Ramos (cell line): ENCODE measurements at regions not wholly inside any gene's neighbourhood (a gene's known extent, or its start where the extent isn't known, plus 50 kb on each side); places are given as distances from the start of the nearest gene placed in this dataset.

Experiments
- in situ Hi-C: fragments of 300-500 bp; cut with MboI; formaldehyde crosslinking; loops from one replicate; pipeline ENCODE4 v1.14.3; 2022; ENCODE audit warnings: low sequenced_read_pairs; ENCODE audit not compliant: unreplicated experiment

DNA sequence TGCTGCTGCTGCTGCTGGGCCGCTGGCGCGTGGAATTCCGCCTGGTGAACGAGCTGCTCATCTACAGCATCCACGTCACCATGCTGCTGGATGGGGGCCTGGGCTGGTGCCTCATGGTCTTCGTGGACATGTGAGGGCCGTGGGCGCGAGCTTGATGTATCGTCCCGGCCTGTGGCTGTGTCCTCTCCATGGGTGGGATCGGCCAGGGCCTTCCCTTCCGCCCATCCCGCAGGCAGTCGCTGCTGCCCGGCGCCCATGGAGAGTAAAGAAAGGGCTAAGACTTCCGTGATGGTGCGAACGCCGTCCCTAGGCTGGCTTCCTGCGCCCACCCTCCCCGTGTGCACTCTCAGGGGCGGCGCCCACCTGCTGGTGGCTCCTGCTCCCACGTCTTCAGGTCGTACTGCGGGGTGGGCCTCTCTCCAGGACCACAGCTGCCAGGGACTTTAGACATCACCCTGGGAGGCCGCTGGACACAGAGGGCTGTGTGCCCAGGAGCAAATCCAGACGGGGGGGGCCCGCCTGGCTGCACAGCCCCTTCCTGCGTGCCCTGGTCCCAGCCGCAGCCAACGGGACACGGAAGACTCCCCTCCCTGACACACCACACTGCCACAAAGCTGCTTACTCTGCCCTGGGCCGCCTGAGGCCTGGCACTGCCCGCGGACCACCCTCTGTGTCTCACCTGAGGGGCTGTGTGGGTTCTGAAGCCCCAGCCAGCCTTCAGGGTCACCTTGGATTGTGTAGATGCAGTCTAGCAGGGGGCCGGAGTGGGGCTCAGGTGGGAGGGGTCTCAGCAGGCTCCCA lies 167.5 kb downstream of the SEPTIN7 start:
- in situ Hi-C loops, result no loop called here

DNA sequence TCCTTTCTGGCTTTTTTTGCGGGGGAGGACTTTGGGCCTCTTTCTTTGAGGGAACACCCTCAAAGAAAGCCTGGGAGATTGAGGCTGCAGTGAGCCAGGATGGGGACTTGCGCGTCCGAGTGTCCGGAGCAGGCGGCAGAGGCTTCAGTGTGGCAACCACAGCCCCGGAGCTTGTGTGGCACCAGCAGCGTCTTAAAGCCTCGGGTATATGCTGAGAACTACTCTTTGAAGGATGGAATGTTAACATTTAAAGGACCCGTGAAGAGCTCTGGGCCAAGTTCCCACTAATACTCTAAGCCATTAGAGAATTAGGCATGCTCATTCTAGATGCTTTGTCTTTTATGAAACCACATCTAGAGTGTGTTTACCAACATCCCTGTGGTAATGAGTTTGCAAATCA lies 168.2 kb downstream of the SEPTIN7 start:
- in situ Hi-C loops, result no loop called here

DNA sequence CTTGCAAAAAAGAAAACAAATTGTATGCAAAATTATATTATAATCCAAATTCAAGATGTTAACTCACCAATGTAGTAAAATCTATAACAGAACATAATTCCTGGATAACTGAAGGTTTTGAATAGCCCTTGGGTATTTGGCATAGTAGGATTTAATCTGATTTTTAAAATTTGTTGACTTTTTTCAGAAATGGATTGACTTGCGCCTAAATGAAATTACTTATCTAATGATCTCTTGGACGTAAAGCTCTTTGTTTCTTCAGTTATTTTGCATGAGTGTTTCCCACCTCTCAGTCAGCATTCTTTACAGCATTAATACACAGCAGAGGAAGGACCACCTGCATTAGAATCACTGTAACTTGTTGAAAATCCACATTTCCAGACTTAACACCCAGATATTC lies 169.6 kb downstream of the SEPTIN7 start:
- in situ Hi-C loops, result loop anchor here (10.0 kb wide), 1 partner anchor 56 kb away; no protein-coding TSS in a partner anchor

DNA sequence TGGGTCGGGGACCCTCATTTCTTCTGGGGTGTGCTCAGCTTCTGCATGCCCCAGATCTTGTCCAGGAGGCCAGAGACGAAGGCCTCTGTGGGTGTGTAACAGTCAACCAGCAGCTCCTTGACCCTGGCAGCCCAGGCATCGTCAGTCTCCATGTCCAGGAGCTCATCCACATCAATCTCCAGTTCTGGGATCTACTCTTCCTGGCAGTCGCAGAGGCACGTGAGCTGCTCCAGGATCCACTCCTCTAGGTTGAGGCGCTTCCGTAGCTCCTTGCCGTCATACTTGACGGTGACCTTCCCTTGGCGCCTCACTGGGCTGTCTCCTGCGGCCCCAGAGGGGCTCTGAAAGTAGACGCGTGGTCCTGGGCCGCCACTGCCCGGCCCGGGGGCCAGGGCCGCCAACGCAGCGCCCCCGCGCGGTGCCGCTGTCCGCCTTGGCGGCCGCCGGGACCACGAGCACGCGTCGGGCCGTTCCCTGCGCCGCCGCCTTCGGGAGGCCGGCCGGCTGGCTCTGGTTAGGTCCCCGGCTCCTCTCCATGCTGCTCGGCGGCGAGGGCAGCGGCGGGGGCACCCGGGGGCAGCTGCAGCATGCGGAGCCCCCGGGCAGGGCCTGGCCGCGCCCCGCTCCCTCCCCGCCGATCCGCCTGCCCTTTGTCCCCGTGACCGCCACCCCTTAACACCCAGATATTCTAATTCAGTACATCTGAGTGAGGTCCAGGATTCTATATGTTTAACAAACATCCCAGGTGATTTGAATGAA lies 170.5 kb downstream of the SEPTIN7 start:
- in situ Hi-C loops, result loop anchor here (10.0 kb wide), 1 partner anchor 57 kb away; no protein-coding TSS in a partner anchor

DNA sequence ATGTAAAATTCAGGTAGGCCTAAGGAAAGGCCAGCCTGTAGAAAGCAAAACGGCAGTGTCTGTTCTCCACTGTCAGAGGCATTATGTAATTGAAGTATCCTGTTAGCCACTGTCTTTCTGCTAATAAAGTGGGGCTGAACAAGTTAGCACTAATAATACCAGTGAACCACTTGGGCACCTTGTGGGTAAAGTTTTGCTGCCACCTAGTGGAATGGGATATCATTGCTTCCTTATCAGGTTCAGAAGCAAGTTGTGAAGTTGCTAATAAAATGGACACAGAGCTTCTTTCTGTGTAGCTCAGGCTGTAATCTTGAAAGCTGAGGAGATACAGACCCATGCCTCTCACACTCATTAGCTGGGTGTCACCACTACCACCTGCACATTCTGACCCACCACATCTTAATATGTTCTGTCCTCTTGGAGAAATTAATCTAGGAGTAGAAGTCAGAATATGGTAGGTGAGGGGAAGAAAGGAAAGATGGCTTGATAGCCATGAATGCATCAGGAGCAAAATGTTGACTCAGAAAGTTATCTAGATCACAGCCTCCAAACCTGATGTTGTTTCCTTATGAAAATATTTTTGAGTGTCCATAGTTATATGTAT lies 175.1 kb downstream of the SEPTIN7 start:
- in situ Hi-C loops, result loop anchor here (10.0 kb wide), 1 partner anchor 61 kb away; no protein-coding TSS in a partner anchor

DNA sequence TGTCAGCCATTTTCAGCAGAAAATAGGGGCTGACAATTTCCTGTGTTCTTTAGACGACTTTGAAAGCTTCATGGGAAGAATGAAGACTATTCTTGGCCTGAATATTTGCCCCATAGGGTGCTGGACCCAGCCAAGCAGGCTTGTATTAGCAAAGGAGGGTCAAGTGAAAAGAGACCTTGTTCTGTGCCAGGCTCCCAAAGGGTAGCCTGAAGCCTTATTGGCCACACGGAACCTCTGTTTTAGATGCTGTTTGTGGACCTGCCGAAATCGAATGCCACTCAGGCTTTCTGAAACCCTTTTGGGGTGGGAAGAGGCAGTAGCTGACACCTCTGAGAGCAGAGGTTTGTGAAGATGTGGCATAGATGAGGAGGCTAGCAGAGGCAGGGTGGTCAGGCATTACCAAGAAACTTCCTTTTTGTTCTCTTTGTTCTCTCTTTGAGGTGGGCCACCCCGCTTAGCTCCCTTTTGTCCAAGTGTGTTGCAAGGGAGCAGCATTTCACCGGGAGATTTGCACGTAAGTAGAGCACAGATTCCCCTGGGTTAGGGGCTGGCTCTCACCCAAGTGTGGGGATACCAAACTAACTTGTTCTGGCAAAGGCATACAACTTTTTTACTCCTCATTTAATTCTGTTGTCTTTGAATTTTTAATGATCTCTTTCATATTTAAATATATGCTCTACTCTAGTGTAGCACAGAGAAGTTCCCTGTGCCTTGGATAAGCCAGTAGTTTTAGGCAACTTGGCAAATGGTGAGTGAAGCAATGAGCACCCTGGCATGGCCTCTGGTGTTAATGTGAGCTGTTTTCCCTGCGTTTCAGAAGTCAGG lies 174.0 kb upstream of the EEPD1 start:
- in situ Hi-C loops, result loop anchor here (10.0 kb wide), 1 partner anchor 64 kb away; no protein-coding TSS in a partner anchor

DNA sequence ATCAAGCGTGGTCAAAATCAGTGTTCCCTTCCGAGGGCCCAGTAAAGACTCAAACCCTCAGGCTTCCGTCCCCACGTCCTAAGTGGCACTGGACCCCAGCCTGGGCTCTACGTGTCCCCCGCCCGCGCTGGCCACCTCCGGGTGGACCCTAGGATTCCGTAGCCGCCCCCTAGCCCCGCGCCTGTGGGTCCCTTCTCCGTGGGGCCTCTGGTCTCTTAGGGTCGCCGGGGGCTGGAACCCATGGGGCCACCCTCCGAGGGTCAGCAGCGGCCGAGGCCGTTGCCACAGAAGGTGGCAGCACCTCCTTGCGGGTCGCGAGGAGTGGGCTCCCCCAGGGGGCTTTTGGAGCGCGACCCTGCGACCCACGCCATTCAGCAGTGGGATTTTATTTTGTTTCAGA lies 170.5 kb upstream of the EEPD1 start:
- in situ Hi-C loops, result no loop called here

DNA sequence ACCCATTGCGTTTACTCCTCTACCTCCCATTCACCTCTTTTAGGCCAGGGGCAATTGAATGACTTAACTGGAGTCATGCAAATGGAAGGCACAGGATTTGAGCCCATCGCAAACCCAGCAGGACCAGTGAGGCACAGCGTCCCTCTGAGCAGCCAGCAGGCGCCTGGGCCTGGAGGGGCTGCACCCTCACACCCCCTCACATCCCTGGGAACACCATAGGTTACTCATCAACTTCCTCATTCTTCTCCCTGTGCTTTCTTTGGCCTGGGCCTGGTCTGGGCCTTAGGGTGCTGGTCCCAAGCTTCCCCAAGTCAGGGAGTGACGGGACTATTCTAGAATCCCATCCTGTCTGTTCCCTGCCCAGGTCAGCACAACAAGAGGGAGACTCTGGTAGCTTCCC lies 169.4 kb upstream of the EEPD1 start:
- in situ Hi-C loops, result no loop called here

DNA sequence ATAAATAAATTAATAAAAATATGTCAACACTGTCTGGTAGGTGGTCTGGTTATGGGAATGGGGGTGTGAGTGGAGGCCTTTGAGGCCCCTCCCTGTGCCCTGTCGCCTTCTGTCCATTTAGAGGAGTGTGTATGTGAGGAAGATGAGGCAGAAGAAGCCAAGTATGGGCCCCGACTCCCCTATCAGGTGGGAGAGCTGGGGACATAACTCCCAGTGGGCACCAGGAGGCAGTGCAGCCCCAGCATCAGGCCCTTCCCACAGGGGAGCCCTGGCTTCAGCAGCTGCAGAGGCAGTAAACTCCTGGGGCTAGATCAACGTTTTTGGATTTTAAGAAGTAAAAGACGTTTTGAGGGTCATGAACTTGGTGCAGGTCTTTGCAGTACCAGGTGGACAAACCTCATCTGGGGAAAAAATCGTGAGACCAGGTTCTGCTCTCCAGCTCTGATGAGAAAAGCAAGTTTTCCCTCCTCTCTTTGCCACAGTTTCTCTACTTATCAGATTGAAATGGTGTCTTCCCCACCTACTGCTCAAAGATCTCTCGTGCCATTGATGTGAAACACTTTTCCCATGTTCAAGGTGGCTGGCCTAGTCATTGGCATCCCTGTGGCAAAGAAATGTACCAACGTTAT lies 167.8 kb upstream of the EEPD1 start:
- in situ Hi-C loops, result loop anchor here (5.0 kb wide), 1 partner anchor 312 kb away; no protein-coding TSS in a partner anchor

DNA sequence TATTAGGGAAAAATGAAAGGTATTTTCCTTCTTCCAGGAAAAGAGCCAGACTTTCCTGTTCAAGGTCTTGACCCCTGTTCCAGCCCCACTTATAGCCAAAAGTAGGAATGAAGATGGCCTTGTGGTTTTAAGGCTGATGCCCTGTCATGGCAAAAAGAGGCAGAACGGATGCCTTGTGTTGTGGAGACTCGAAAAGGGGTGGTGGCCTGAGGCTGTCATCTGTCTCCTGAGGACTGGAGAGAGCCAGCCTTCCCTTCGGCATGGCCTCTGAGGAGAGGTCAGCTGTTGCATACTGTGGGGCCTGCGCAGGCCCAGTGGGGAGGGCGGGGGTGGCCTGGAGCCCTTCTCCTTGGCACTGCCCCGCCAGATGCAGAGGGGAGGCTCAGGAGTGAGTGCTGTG lies 166.0 kb upstream of the EEPD1 start:
- in situ Hi-C loops, result loop anchor here (5.0 kb wide), 1 partner anchor 310 kb away; no protein-coding TSS in a partner anchor

DNA sequence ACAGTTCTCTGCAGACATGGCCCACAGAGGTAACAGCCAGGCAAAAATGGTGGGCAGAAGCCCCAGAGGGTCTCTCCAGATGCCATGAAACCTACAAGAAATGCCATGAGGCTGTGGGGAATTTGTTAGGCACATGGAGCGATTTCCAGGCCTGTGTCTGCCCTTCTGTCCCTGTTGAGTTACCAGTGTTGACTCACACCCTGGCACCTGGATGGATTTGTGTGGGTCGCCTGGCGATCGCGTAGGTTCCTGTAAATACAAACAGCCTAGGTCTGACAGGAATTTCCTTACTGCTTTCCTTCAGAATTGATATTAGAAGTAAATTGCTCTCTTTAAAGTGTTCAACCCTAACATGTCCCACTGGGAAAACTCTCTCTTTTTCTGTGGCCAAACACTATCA lies 164.9 kb upstream of the EEPD1 start:
- in situ Hi-C loops, result loop anchor here (5.0 kb wide), 1 partner anchor 309 kb away; no protein-coding TSS in a partner anchor

DNA sequence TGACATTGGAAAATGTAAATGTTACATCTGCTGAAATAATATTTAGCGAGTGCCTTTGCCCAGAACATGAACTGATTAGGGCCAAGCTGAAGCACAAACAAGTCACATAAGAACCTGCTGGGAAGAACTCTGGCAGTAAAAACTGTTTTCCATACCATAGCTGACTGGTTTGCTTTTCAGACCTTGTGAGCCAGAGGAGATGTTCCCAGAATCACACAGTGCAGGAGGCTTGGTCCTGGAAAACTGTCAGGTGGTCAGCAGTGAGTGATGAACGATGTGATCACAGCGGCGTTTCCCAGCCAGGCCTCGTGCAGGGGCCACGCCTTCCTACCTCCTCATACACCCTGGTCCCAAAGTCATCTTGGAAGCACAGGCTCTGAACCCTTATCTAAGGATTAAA lies 164.2 kb upstream of the EEPD1 start:
- in situ Hi-C loops, result loop anchor here (5.0 kb wide), 1 partner anchor 308 kb away; no protein-coding TSS in a partner anchor

DNA sequence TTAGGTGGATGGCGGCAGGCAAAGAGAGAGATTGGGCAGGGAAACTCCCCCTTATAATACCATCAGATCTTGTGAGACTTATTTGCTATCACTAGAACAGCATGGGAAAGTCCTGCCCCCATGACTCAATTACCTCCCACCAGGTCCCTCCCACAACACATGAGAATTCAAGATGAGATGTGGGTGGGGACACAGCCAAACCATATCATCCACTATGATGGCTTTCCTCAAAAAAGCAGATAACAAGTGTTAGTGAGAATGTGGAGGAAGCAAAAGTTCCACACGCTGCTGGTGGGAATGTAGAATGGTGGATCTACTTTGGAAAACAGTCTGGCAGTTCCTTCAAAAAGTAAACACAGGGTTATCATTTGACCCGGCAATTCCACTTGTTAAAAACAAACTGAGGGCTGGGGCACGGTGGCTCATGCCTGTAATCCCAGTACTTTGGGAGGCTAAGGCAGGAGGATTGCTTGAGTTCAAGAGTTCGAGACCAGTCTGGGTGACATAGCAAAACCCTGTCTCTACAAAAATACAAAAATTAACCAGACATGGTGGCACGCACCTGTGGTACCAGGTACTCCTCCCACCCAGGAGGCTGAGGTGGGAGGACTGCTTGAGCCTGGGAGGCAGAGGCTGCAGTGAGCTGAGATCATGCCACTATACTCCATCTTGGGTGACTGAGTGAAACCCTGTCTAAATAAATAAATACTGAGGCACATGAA lies 161.4 kb upstream of the EEPD1 start:
- in situ Hi-C loops, result no loop called here

DNA sequence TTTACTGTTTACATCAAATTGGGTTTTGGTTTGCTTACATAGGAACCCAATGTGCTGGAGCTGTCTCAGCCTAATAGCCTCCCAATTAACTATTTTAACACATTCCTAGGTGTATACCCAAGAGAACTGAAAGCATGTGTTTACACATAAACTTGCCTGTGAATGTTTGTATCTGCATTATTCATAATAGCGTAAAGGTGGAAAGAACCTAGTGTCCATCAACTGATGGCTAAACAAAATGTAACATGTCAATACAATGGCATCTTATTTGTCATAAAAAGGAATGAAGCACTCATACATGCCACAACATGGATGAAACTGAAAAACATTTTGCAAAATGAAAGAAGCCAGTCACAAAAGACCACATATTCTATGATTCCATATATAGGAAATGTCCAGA lies 160.6 kb upstream of the EEPD1 start:
- in situ Hi-C loops, result no loop called here

DNA sequence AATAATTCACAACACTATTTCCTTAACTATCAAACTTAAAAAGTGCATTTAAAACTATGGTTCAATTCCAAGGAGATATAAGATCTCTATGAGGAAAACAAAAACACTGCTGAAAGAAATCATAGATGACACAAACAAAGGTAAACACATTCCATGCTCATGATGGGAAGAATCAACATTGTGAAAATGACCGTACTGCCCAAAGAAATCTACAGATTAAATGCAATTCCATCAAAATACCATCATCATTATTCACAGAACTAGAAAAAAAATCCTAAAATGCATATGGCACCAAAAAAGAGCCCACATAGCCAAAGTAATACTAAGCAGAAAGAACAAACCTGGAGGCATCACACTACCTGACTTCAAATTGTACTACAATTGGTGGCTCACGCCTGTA lies 159.9 kb upstream of the EEPD1 start:
- in situ Hi-C loops, result no loop called here

DNA sequence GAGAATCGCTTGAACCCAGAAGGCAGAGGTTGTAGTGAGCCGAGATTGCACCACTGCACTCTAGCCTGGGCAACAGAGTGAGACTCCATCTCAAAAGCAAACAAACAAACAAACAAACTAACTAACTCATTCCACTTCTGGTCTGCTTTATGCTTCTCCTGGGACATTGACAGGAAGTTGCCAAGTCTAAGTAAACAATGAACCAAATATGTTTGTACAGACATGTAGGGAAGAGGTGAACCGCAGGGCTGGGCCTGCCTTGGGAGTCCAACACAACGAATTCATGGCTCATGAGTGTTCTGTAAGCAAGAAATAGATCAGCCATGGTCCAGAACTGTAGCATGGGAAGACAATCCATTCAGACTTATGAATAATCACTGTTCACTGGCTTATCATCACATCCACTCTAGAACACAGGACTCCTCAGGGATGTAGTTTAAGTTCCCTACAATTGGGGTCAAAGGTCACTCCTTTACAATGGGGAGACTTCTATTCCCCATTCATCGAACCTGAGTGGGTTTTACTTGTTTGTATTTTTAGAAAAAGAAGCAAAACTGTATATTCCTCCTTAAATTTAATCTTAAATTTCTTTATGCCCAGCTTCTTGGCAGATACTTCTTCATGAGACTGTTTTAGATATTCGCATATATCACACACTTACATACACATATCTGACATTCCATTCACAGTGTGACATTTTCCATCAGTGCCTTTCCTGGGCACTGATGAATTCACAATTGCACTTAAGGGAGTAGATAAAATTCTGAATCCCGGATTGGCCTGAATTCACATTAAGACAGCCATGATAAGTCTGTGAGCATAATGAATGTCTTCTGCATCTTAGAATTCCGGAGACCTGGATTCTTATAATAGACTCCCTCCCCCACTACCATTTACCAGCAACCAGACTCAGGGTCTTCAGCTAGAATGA lies 159.1 kb upstream of the EEPD1 start:
- in situ Hi-C loops, result no loop called here

DNA sequence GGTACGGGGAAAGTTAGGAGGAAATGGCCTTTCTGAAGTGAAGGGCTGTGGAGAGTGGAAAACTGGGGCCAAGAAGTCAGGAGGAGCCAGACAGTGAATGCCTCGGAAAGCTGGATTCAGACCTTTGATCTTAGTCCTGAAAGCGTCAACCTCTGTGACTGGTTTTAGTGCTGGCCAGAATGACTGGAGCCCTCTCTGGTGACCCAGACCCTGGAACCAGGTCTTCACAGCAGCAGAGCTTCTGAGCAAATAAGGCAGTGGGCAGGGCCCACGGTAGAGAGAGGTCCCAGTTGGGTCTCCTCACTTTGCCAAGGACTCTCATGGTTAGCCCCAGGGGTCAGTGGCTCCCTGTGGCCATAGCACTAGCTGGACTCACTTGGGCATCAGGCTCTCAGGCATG lies 157.7 kb upstream of the EEPD1 start:
- in situ Hi-C loops, result no loop called here

DNA sequence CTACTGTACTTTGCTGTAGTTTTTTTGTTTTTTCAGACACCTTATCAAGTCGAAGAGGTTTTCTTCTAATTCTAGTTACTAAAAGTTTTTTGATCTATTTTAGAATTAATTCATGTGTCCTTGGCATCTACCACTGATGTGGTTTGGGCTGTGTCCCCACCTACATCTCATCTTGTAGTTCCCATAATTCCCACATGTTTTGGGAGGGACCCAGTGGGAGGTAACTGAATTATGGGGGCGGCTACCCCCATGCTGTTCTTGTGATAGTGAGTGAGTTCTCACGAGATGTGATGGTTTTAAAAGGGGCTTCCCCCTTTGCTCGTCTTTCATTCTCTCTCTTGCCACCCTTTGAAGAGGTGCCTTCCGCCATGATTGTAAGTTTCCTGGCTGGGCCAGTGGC lies 154.6 kb upstream of the EEPD1 start:
- in situ Hi-C loops, result no loop called here
